Stimulated activated naive CD8-positive, alpha-beta T cell treated with anti-CD3 and anti-CD28 coated beads, Interleukin-15, Interleukin-2, amounts not matched to agents 100 U/mL and 50 U/mL, for 24 hours (primary cell): ENCODE measurements at regions not wholly inside any gene's neighbourhood (a gene's known extent, or its start where the extent isn't known, plus 50 kb on each side); places are given as distances from the start of the nearest gene placed in this dataset.
"Not testable (repeated sequence)": the region's sequence is repeated elsewhere in the genome, so short reads cannot be mapped to it uniquely, and the experiment has no call there.

Experiments
- ATAC-seq: fragments of 150-1000 bp; cut with Tn5 transposase; one replicate; pipeline ENCODE4 v1.10.0; 2021
- DNase-seq: peaks from one replicate; pipeline ENCODE4 v3.0.0; 2021

DNA sequence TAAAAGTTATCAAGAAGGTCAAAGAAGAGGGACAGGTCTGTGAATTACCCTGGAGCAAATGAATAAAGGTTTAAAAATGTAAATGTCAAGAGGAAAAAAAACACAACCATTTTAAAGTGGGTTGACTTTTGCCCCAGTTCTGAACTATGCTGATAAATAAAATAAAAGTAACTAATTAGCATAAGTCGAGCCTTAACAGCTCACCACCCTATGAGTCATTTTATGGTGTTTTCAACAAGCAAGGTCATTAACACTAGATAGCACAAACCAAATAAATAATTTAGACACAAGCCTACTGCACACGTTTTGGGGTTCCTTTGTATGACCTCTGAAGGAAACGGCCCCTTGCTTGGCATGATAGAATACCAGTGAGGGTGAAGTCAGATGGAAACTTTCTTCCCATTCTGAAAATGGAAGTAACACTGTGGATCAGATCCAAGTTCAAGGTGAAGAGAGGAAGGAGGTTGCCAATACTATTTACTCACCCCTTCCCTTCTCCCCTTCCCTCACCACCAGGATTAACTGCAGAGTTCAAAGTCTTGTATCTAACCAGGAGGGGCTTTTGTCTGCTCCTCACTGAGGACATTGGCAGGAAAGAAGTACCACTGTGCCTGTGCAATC, 380.0 kb upstream of the ACVR2A start:
- DNase-seq = no peak
- ATAC-seq = no peak

- ATAC-seq (no peak), DNase-seq (no peak)
Measured at GRCh38 chr2:147463881-147464520, 380.8 kb upstream of the ACVR2A start.

DNA sequence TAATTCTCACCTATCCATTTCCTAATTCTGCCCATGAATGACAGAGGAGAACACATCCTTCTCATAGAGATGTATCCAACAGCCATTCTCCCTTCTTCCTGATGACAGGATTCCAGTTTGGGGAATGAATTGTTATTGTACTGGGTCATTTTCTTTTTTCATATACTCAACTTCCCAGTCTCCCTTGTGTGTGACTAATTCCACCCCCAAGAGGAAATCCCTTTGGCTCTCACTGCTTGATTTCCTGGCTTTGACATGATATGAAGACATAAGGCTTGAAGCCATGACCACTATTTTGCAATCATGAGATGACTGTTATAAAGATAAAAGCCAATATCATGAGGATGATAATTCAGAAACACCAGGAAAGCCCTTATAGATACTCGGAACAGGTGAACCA, 384.7 kb upstream of the ACVR2A start:
- no peak for DNase-seq
- ATAC-seq = no peak

DNA sequence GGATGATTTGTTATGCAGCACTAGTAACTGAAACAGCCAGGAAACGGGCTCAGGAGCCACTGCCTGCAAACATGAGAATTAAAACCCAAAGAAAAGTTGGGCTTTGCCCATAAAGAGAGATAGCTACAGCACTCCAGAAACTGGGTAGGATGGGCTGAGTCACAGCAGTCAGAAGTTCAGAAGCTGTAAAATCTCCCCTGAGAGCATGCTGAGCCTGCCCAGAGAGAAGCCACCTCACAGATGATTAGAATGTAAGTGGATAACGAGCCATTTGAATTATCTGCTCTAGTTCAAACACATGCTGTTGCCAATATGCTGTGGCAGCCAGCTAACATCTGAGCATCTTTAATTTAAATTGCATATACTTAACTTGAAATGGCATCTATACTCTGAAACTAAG, 388.1 kb upstream of the ACVR2A start:
- ATAC-seq (no peak), DNase-seq (no peak)

DNA sequence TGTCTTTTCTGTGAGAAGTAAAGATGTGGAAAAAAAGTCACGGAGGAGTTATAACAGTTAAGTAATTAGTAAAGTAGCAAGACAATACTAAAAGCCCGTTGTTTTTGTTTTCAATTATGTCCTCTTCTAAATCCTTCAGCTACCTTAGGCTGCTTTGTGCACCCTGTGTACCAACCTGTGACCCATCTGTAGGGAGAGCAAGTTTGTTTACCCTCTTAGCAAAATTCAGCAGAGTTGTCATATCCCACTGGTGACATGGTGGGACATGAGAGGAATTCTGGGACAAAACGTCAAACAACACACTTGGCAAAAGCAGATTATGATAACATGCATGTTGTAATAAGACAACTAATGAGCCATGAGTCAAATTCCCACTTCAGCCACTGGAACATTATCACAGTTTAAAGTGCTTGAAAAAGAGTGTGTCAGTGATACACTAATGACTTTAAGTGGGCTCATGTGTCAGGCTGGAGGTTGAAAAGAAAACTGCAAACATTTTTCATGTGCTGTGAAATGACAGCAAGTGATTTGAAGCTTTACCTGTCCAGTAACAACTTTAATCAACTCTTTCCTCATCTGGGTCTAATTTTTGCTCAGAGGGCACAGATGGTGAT, 392.8 kb upstream of the ACVR2A start:
- ATAC-seq (no peak), DNase-seq (no peak)

DNA sequence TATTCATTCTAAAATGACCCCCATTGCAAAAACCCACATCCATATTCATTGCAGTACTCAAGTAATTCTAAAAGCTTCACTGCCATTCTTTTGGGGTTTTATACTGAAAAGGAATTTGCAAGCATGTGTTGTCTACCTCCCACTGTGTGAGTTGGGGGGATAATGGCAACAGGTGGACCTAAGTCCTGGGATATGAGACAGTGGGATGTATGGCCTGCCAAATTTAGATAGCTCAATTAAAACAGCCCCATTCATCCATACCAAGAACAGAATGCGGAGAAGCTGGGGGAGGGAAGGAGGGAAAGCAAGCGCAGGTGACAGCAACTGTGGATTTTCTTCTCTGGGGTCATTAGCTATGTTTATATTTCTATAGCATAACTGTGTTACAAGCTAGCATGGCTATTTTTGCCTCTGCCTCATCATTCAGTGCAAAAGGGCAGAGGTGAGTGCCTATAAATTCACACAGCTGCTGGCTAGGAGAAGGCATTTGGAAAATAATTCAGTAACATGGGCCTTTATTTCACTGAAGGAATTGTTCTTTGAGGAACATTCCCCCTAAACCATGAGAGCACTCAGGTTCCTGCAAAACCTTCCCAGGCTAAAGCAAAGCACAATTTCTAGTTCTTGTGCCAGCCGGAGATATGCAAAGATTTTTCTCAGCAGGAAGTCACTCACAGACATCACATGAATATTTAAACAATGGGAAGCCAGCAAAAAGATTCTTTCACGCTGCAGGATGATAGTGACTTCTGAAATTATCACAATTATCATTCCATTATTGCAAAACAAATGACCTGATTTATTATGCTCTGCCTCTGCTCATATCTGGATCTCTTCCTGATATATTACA, 393.9 kb upstream of the ACVR2A start:
- DNase-seq (no peak), ATAC-seq (no peak)

GRCh38 chr2:147449323-147449991, 395.4 kb upstream of the ACVR2A start:
- ATAC-seq (peak; percentile 28), DNase-seq (no peak)

DNA sequence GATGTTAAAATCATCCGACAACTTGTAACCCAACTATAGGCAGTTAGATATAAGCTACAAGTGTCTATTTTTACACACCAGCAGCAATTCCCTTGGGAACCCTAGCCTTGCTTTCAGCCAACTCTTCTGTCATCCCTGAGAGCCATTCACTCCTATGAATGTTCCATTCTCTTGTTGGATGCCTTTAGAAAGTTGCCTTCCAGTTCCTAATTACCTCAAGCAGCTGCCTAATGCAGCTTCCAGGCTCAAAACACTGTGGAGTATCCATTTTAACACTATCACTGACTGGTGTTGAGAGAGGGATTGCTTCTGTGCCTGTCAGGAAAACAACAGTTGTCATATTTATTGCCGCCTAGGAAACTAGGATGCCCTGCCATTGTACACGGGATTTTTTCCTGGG, 402.0 kb upstream of the ACVR2A start:
- no peak for ATAC-seq
- DNase-seq = no peak

DNA sequence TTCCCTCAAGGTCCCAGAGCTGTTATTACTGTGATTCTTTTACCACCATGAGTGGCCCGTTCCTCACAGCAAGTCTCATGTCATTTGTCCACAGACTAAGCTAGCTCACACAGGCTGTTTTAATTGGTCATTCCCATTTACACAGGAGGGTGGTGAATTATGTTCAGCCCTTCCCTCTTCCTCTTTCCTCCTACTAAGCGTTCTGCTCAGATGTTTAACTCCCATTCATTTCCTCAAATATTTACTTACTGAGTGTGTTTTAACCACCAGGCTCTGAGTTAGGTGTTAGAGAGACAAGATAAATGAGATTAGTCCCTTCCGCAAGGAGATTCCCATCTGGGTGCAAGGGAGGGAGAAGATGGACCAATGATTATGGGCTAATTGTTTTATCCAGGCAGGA, 403.6 kb upstream of the ACVR2A start:
- DNase-seq (no peak), ATAC-seq (no peak)

DNA sequence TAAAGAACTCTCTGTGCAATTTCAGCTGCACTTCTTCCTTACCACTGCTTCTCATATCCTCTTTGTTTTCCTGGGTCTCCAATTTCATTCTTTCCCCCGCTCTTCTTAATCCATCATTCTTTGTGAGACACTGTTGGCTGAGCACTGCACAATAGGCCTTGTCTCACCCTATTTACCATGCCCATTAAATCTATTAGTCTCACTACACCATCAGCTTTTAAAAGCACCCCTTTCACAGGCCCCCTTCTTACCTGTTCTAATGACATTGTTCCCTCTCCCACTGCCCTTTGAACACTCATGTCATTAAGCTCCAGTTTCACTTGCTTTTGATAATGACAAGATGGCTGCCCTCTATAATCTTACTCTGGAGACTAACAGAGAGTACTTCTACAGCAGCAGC, 404.1 kb upstream of the ACVR2A start:
- no peak for DNase-seq
- ATAC-seq = no peak

- ATAC-seq (no peak), DNase-seq (no peak)
Measured at GRCh38 chr2:147439986-147440385, 404.8 kb upstream of the ACVR2A start.

DNA sequence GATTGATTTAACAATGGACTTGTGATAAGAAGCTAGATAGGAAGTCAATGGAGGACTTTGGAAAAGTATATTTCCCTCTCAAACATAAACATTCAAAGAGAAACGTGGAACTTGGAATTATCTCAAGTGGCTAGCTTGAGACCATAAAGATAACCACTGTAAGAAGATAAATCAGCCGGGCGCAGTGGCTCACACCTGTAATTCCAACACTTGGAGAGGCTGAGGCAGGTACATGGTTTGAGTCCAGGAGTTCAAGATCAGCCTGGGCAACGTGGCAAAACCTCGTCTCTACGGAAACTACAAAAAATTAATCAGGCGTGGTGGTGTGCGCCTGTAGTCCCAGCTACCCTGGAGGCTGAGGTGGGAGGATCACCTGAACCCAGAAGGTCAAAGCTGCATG, 405.9 kb upstream of the ACVR2A start:
- ATAC-seq = no peak
- DNase-seq = no peak

GRCh38 chr2:147433822-147434221, 411.0 kb upstream of the ACVR2A start:
- ATAC-seq = no peak
- no peak for DNase-seq

DNA sequence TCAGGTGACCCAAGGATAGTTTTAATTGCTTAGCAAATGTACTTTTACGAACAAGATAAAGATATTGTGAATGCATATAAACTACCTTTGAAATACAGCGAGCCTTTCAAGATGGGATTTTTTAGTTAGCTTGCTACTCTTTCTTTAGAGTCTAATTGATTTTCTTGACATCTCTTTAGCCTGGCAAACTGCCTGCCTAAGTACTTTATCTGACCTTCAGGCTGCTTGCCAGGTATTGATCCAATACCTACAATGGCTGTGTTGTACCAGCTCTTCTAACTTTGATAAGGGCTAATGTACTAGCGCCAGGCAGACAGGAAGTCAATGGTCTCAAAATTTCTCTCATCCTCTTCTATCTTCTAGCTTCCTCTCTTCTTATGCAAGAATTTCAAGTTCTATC, 414.4 kb upstream of the ACVR2A start:
- DNase-seq (no peak), ATAC-seq (no peak)

- DNase-seq = no peak
- no peak for ATAC-seq
Measured at GRCh38 chr2:147428120-147428747, 416.6 kb upstream of the ACVR2A start.

DNA sequence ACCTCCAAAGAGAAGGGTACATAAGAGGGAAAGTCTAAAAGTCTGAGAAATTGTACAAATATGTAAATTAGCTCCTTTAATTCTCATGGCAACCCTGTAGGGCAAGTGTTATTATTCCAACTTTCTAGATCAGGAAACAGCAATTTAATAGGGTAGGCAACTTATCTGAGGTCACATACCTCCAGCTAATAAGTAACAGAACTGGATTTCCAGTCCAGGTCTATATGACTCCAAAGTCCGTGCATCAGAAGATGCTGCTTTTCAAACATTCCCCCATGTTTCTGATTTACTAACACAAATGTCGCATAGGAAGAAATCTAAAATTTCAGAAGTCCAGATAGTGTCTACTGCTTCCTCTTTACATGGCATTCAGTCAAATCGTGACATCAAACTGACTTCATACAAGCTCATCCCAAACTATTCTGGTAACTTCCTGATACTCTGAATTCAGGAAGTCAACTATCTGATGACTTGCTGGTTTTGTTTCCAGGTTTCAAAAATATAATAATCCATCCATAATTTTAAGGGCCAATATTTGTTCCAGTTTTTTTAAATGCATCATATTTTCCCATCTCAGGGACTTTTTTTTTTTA, 419.3 kb upstream of the ACVR2A start:
- no peak for ATAC-seq
- DNase-seq = no peak

DNA sequence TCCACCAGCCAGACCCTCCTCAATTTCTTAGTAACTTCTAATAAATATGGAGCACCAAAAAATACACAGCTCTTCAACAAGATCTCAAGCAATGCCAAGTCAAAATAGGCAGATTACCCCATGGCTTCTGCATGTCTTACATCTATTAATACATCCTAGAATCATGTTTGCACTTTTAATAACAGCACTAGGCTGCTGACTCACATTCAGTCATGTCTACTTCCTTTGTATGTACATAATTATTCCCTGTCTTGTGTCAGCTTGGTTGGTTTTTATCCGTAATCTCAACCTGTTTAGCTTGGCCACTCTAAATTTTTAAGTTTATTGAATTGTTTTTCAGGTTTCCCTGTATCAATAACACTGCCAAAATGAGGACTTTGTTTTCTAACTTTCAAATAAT, 420.1 kb upstream of the ACVR2A start:
- DNase-seq (no peak), ATAC-seq (no peak)

DNA sequence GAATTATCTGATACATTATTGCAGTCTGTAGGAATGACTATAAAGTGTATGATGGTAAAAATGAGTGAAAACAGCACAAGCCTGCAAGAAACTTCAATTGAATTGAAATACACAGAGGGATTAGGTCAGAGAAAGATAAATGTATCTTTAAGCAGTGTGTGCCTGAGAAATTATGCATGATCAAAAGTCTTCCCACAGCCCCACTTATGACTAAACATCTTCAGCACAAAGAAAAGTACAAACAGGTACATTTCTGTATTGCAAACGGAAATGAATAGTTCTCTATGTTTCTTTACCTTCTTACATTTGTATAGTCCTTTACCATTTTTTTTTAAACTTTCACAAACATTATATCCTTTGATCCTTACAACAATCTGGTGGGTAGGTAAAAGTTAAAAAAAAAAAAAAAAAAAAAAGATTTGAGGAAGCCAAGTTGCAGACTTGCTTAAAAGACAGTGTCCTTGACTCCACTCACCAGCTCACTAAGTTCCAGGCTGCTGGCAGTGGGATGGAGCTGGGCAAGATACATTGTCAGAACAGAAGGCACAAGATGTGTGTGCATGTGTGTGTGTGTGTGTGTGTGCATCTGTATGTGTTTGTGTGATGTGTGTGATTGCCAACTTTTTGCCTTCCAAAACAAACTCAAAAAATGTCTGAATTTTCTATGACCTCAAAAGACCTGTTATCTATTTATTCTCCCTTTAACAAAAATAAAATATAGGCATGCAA, 423.7 kb upstream of the ACVR2A start:
- no peak for ATAC-seq
- no peak for DNase-seq

GRCh38 chr2:147420517-147420916, 424.3 kb upstream of the ACVR2A start:
- ATAC-seq = no peak
- no peak for DNase-seq

DNA sequence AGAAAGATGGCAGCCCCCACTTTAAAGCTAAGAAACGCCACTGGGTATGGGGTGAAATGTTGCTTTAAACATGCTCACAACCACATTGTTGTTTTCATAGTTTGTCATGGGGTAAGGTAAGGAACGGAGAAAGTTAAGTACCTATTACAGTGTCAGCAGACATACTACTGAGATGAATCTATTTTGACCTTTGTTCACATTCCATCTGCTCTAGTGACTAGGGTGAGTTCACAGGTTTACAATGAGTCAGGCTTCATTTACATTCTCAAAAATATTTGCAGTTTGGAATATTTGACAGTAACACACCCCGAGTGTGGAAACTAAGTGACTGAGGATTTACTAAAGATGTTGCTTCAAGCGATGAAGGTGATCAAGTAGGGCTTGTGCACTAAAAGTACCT, 428.7 kb upstream of the ACVR2A start:
- ATAC-seq = peak; percentile 61

DNA sequence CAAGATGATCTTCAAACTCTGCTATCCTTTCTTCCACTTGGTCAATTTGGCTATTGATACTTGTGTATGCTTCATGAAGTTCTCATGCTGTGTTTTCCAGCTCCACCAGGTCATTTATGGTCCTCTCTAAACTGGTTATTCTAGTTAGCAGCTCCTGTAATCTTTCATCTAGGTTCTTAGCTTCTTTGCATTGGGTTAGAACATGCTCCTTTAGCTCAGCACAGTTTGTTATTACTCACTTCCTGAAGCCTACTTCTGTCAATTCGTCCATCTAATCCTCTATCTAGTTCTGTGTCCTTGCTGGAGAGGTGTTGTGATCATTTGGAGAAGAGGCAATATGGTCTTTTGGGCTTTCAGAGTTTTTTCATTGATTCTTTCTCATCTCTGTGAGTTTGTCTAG, 430.2 kb upstream of the ACVR2A start:
- not testable (repeated sequence) for ATAC-seq

More for the DNA sequence above, 428.7 kb upstream of the ACVR2A start:
- DNase-seq = no peak

More for the DNA sequence above, 430.2 kb upstream of the ACVR2A start:
- DNase-seq = not testable (repeated sequence)
